GM12872 (cell line): ENCODE measurements at regions not wholly inside any gene's neighbourhood (a gene's known extent, or its start where the extent isn't known, plus 50 kb on each side); places are given as distances from the start of the nearest gene placed in this dataset.

Source experiments
- TF ChIP-seq, protein P1 (sequence below): IDR thresholded peaks from 3 replicates; pipeline ENCODE4 v1.5.1; 2011; ENCODE audit warnings: low read depth, mild to moderate bottlenecking, low read length, moderate library complexity; ENCODE audit not compliant: insufficient read depth

DNA sequence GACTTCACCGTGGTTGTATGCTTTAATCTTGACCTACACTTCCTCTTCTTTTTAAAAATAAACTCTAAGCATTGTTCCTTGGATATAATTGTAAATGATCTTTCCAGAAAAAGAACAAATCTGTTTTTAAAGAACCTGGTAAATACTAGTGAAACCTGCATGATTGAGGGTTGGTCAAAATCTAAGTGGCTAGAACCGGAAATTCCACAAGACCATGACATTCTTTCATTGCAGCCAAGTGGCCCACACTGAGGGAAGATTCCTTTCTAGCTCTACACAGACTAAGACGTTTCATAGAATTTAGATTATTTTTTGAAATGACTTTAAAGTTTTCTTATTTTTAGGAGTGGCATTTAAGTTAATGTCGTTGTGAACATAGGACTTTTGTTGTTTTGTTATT, 356.7 kb downstream of the NYAP2 start:
- TF ChIP-seq, protein P1, sequence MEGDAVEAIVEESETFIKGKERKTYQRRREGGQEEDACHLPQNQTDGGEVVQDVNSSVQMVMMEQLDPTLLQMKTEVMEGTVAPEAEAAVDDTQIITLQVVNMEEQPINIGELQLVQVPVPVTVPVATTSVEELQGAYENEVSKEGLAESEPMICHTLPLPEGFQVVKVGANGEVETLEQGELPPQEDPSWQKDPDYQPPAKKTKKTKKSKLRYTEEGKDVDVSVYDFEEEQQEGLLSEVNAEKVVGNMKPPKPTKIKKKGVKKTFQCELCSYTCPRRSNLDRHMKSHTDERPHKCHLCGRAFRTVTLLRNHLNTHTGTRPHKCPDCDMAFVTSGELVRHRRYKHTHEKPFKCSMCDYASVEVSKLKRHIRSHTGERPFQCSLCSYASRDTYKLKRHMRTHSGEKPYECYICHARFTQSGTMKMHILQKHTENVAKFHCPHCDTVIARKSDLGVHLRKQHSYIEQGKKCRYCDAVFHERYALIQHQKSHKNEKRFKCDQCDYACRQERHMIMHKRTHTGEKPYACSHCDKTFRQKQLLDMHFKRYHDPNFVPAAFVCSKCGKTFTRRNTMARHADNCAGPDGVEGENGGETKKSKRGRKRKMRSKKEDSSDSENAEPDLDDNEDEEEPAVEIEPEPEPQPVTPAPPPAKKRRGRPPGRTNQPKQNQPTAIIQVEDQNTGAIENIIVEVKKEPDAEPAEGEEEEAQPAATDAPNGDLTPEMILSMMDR = no peak

DNA sequence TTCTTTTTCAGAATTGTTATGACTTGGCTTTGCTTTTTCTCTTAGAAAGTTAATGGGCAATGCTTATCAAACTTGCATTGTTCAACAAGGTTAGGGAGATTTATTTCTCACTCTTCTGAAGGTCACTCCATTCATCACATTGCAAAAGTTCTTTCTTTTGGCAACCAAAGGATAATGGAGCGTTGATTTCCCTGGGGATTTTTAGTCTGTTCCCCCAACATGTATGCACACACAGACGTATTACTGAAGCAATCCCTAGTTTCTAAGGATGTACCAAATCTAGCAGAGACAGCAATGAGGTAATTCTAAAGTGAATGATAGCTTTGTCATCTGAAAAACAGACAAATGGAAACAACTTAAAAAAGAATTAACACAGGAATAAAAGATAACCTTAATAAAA, 349.1 kb downstream of the NYAP2 start:
- TF ChIP-seq, protein P1 = no peak

DNA sequence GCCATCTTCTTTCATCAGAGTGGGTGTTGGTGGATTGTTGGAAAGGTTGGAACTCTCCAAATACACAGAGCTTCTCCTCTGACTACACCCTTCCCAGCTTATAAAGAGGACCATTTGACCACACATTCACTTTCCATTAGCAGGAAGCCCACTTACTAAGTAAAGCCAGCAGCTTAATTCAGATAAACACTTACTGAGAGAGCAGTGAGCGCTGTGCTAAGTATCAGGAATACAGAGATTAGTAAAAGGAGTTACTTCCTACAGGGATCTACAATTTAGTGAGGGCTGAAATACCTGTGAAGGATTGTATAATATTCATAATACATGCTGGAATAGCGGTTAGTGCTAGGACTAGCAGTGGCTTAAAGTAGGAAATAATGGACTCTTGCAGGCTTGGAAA, 343.0 kb downstream of the NYAP2 start:
- TF ChIP-seq, protein P1 = no peak

DNA sequence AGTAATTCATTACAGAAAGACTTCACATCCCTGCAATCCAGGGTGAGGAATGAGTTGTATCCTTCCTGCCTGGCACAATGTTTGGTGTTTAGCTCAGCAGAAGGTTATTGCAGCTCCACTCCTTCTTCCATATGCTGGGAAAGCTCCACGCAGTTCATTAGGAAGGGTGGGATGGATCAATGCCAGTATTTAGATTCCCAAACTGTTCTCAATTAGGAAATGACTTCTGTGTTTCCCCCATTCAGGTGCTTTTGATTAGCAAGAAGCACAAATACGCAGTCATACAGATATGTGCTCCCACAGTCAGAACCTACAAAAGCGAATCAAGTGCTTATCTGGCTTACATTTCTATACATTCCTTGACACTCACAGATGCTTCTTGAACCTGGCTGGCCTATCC, 340.6 kb downstream of the NYAP2 start:
- TF ChIP-seq, protein P1 = no peak

DNA sequence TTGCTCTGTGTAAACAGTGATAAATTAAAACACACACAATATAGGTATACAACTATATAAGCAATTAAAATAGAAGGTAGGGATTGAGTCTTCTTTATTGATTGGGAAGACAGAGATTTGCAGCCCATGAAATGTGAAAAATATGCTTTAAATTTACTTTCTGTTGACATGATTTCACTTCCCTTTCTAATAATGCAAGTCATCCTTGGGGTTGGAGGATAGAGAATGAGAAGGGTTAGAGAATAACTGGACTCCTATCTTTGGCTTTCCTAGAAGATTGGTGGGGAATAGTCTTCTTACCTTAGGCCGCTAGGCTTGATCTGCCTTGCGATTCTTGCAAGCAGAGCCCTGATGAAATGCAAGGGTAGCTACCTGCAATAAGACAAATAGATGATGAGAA, 339.8 kb downstream of the NYAP2 start:
- TF ChIP-seq, protein P1 = no peak

DNA sequence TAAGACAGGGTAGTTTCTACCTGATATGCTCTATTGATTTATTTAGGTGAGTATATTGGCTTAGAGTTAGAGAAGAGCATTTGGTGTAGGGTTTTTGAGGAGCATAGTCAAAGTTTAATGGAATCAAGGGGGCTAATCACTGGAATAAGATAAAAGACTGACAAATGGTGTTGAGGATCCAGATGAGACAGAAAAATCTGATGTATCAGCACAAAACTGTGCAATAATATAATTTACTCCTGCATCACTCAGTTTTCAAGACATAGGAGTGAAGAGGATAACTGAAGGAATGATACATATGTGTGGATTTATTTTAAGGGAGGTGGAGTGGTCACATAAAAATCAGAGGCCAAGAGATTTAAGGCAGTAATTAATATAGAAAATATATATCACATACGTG, 339.2 kb downstream of the NYAP2 start:
- TF ChIP-seq, protein P1 = no peak

DNA sequence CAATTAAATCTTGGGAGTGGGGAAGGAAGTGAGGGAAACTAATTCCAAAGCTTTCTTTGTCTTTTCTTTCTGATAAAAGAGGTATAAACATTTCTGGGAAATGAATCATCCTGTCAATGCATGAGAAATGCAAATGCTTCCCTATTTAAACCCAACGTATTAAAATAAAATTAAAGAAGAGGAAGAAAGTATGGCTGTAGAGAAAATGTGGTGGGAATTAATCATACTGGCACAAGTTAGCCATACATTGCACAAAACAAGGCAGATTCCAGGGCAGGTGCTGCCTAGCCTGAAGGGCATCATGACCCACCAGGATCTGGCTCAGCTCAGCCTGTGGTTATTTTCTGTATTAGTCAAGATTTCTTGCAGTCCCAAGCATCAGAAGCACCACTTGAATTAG, 338.0 kb downstream of the NYAP2 start:
- TF ChIP-seq, protein P1 = no peak

DNA sequence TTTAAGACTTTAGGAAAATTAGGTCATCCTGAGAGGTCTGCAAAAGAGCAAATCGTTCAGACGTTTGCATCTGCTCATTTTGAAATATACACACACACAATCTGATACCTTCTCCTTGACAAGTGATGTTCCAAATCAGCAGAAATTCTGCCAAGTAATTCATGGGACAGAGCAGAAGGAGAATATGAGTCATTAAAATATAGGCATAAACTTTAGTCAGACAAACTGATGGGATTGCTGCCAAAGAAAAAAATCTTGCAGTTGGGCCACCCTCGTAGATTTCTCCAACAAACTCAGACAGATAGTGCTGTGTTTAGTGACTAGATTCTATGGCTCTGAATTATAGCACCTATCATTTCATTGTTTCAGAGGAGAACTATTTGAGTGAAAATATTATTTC, 336.3 kb downstream of the NYAP2 start:
- TF ChIP-seq, protein P1 = no peak
